Activated T-helper 2 cell treated with anti-CD3 and anti-CD28 coated beads, Interferon-gamma antibody, Interleukin-2, Interleukin-4, amounts not matched to agents 10 μg/mL and 5 μg/mL and 100 μg/mL, durations not matched to agents 14 hours and 24 hours and 36 hours (primary cell): ENCODE measurements at regions not wholly inside any gene's neighbourhood (a gene's known extent, or its start where the extent isn't known, plus 50 kb on each side); places are given as distances from the start of the nearest gene placed in this dataset.

Experiments used
- DNase-seq: peaks from one replicate; pipeline ENCODE4 v3.0.0; 2021; ENCODE audit warnings: low spot score
- H3K27ac Mint-ChIP-seq: one replicate; pipeline ENCODE4 v1.8.0; 2021; ENCODE audit warnings: mixed read lengths
- H3K27me3 Mint-ChIP-seq: one replicate; pipeline ENCODE4 v1.8.0; 2021; ENCODE audit warnings: low read depth, mixed read lengths
- H3K36me3 Mint-ChIP-seq: one replicate; pipeline ENCODE4 v1.8.0; 2021; ENCODE audit warnings: low read depth, mixed read lengths
- H3K4me1 Mint-ChIP-seq: one replicate; pipeline ENCODE4 v1.8.0; 2021; ENCODE audit warnings: low read depth, mixed read lengths
- H3K4me3 Mint-ChIP-seq: one replicate; pipeline ENCODE4 v1.8.0; 2021; ENCODE audit warnings: low read depth, mild to moderate bottlenecking, moderate library complexity, mixed read lengths
- H3K9me3 Mint-ChIP-seq: one replicate; pipeline ENCODE4 v1.8.0; 2021; ENCODE audit warnings: mixed read lengths
- intact Hi-C: fragments of 100-400 bp; cut with micrococcal nuclease; formaldehyde crosslinking; loops from one replicate; pipeline ENCODE4 v1.15.1; 2023

GRCh38 chr9:71582347-71582746 is 186.0 kb downstream of the CEMIP2 start:
- Mint-ChIP-seq H3K4me1 (no peaks in the 10 kb centered on the region), H3K9me3 (no peaks in the 10 kb centered on the region), H3K27ac (no peak overlapping the region), H3K4me3 (no peak overlapping the region), H3K27me3 (peaks cover 2% of the 10 kb centered on the region), H3K36me3 (no peaks in the 10 kb centered on the region)
- intact Hi-C loops = no loop called here
- no peak for DNase-seq

DNA sequence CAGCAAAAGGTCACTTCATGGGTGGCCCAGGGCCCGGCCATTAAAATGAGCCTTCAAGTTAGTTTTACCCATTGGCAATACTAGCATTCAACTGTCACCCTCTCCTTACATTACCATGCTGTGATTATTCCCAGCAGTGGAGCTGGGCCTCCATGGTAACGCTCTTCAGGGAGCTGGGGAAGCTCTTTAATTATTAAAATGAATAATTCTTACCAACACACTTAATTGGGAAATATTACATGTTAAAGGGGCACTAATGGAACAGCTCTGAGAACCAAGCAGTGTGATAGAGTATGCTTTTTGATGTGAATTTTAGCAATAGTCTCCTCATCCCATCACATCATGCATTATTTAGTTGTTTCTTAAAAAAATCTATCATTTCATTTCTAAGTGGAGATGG is 187.2 kb downstream of the CEMIP2 start:
- no peak overlapping the region for H3K4me3 Mint-ChIP-seq
- no peaks in the 10 kb centered on the region for H3K36me3 Mint-ChIP-seq
- peaks cover 2% of the 10 kb centered on the region for H3K27me3 Mint-ChIP-seq
- H3K4me1 Mint-ChIP-seq = no peaks in the 10 kb centered on the region
- no peaks in the 10 kb centered on the region for H3K9me3 Mint-ChIP-seq
- no peak for DNase-seq
- no peak overlapping the region for H3K27ac Mint-ChIP-seq
- intact Hi-C loops = no loop called here

- H3K36me3 Mint-ChIP-seq = no peaks in the 10 kb centered on the region
Measured at GRCh38 chr9:71571186-71571585, 197.1 kb downstream of the CEMIP2 start.

GRCh38 chr9:71567890-71568289 is 200.4 kb downstream of the CEMIP2 start:
- H3K4me1 Mint-ChIP-seq = no peaks in the 10 kb centered on the region
- H3K4me3 Mint-ChIP-seq = no peak overlapping the region
- H3K36me3 Mint-ChIP-seq = no peaks in the 10 kb centered on the region
- H3K27ac Mint-ChIP-seq = no peak overlapping the region
- intact Hi-C loops = no loop called here
- no peaks in the 10 kb centered on the region for H3K9me3 Mint-ChIP-seq
- peaks cover 8% of the 10 kb centered on the region for H3K27me3 Mint-ChIP-seq
- DNase-seq = no peak

More at GRCh38 chr9:71571186-71571585, 197.1 kb downstream of the CEMIP2 start:
- no peak for DNase-seq
- no peak overlapping the region for H3K27ac Mint-ChIP-seq
- no peaks in the 10 kb centered on the region for H3K9me3 Mint-ChIP-seq
- intact Hi-C loops = no loop called here
- H3K27me3 Mint-ChIP-seq = peaks cover 17% of the 10 kb centered on the region
- no peaks in the 10 kb centered on the region for H3K4me1 Mint-ChIP-seq
- no peak overlapping the region for H3K4me3 Mint-ChIP-seq

GRCh38 chr9:71562140-71562539 is 206.2 kb downstream of the CEMIP2 start:
- intact Hi-C loops = no loop called here
- H3K27ac Mint-ChIP-seq = no peak overlapping the region
- H3K9me3 Mint-ChIP-seq = no peaks in the 10 kb centered on the region
- H3K4me3 Mint-ChIP-seq = no peak overlapping the region
- no peaks in the 10 kb centered on the region for H3K36me3 Mint-ChIP-seq
- peaks cover 4% of the 10 kb centered on the region for H3K27me3 Mint-ChIP-seq
- H3K4me1 Mint-ChIP-seq = no peaks in the 10 kb centered on the region
- DNase-seq = no peak

DNA sequence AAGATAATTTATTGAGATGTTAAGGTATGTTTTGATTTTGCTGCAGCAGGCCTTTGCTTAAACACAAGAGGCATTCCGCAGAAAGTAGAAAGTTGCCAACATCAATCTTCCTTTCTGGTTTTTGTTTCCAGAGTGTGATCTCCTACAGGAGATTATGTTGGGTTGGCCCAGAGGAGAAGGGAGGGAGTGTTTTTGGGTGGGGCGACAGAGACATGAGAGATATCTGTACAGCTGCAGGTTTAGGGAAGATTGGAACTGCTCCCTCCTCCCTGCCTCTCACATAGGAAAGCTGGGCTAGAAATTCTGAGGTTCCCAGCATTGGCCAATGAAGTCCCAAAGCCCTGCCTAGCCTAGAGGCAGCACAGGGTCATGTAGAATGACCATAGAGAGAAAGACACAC is 211.0 kb downstream of the CEMIP2 start:
- Mint-ChIP-seq H3K4me1 (no peaks in the 10 kb centered on the region), H3K27me3 (peaks cover 5% of the 10 kb centered on the region), H3K36me3 (no peaks in the 10 kb centered on the region), H3K4me3 (no peak overlapping the region), H3K9me3 (no peaks in the 10 kb centered on the region), H3K27ac (no peak overlapping the region)
- intact Hi-C loops = no loop called here
- no peak for DNase-seq

- Mint-ChIP-seq H3K4me3 (no peak overlapping the region), H3K27ac (no peak overlapping the region)
- intact Hi-C loops = no loop called here
Measured at GRCh38 chr9:71552480-71552879, 215.8 kb downstream of the CEMIP2 start.

DNA sequence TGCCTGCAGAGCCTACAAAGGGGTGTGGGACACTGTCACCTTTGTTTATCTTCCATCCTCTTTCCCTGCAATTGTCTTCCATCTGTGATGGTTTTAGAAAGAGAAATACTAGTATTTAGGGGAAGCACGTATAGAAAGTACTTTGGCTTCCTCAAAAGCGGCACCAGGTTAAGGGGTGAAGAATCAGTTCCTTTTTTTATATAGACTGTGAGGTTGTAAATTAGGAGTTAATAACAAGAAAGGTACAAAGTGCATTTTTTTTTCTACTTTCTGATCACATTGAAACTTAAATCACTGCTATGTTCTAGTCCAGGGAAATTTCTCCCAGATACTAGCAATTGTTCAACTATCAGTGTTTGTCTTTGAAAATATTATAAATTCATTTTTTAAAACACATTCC is 219.3 kb downstream of the CEMIP2 start:
- Mint-ChIP-seq H3K9me3 (no peaks in the 10 kb centered on the region), H3K4me1 (no peaks in the 10 kb centered on the region), H3K4me3 (no peak overlapping the region), H3K27me3 (peaks cover 31% of the 10 kb centered on the region), H3K36me3 (no peaks in the 10 kb centered on the region), H3K27ac (no peak overlapping the region)
- intact Hi-C loops = no loop called here
- DNase-seq = no peak

More at GRCh38 chr9:71552480-71552879, 215.8 kb downstream of the CEMIP2 start:
- Mint-ChIP-seq H3K36me3 (no peaks in the 10 kb centered on the region), H3K9me3 (no peaks in the 10 kb centered on the region), H3K4me1 (no peaks in the 10 kb centered on the region), H3K27me3 (peaks cover 29% of the 10 kb centered on the region)
- DNase-seq = no peak

DNA sequence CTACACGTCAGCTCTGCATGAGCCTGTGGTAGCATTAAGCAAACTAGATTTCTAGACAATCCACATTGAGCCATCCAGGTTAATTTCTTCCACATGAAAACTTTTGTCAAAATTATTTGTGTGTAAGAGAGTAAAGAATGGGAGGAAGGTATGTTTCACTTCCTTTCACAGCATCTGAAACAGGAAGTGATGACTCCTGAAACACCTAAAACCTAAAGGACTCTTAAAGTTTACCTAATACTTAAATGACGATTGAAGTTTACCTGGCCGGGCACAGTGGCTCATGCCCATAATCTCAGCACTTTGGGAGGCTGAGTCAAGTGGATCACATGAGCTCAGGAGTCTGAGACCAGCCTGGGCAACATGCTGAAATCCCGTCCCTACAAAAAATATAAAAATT is 223.8 kb downstream of the CEMIP2 start:
- Mint-ChIP-seq H3K36me3 (no peaks in the 10 kb centered on the region), H3K27me3 (peaks cover 16% of the 10 kb centered on the region), H3K4me3 (no peak overlapping the region), H3K27ac (no peak overlapping the region), H3K4me1 (no peaks in the 10 kb centered on the region), H3K9me3 (no peaks in the 10 kb centered on the region)
- no peak for DNase-seq
- intact Hi-C loops = no loop called here

GRCh38 chr9:71541436-71541835 is 226.9 kb downstream of the CEMIP2 start:
- no peaks in the 10 kb centered on the region for H3K9me3 Mint-ChIP-seq
- no peak overlapping the region for H3K4me3 Mint-ChIP-seq
- DNase-seq = no peak
- no peak overlapping the region for H3K27ac Mint-ChIP-seq
- no peaks in the 10 kb centered on the region for H3K4me1 Mint-ChIP-seq
- peaks cover 3% of the 10 kb centered on the region for H3K27me3 Mint-ChIP-seq
- intact Hi-C loops = no loop called here
- H3K36me3 Mint-ChIP-seq = no peaks in the 10 kb centered on the region

DNA sequence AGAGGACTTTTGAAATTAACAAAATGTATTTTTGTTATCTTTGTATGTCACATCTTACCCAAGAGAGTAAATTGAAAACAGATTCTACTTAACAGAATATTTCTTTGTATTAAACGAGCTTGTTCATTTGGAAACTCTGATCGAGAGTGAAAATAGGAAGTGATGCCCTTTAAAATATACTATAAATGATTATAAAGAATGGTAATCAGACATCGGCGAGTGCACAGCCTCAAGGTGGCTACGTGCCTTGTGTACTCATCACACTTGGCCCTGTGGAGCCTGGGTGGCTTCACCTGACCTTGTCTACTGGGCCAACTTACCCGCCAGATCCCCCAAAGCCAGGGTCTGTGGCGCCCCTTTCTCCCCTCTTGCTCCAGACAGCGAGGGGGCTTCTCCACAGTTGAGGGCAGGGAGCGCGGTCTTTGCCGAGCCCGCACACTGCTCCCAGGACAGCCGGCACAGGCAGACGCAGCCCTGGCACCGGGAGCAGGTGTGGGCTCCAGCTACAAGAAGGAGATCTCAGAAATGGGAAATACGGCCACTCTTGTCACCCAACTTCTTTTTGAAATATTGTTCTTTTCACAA is 243.2 kb downstream of the CEMIP2 start:
- intact Hi-C loops = no loop called here
- no peaks in the 10 kb centered on the region for H3K4me1 Mint-ChIP-seq
- H3K27me3 Mint-ChIP-seq = no peaks in the 10 kb centered on the region
- no peak for DNase-seq
- no peak overlapping the region for H3K4me3 Mint-ChIP-seq
- H3K36me3 Mint-ChIP-seq = no peaks in the 10 kb centered on the region
- H3K9me3 Mint-ChIP-seq = no peaks in the 10 kb centered on the region
- H3K27ac Mint-ChIP-seq = no peak overlapping the region

DNA sequence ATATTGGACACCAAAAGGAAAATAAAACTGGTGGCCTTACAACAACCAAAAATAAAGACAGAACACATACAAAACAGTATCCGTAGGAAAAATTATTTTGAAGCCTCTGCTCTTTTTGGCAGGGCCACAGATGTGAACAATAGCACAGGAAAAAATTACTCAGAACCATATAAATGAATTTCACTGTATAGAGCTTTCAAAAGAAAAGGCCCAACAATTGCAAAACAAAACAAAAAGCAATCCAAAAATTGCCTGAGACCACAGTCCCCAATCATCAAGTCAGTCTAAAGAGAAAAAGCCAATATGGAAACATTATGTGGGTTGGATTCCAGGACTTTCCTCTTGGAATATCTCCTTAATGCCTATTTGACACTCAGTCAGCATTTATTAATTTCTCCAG is 243.8 kb downstream of the CEMIP2 start:
- Mint-ChIP-seq H3K27ac (no peak overlapping the region), H3K36me3 (no peaks in the 10 kb centered on the region), H3K4me1 (no peaks in the 10 kb centered on the region), H3K9me3 (no peaks in the 10 kb centered on the region), H3K27me3 (peaks cover 3% of the 10 kb centered on the region), H3K4me3 (no peak overlapping the region)
- intact Hi-C loops = no loop called here
- no peak for DNase-seq

- H3K4me3 Mint-ChIP-seq = no peak overlapping the region
- no peaks in the 10 kb centered on the region for H3K4me1 Mint-ChIP-seq
- H3K27me3 Mint-ChIP-seq = peaks cover 3% of the 10 kb centered on the region
- no peaks in the 10 kb centered on the region for H3K9me3 Mint-ChIP-seq
- no peaks in the 10 kb centered on the region for H3K36me3 Mint-ChIP-seq
- intact Hi-C loops = no loop called here
- H3K27ac Mint-ChIP-seq = no peak overlapping the region
- no peak for DNase-seq
Measured at GRCh38 chr9:71521132-71521531, 247.2 kb downstream of the CEMIP2 start.

GRCh38 chr9:71519098-71519696 is 249.1 kb downstream of the CEMIP2 start:
- Mint-ChIP-seq H3K36me3 (no peaks in the 10 kb centered on the region), H3K27ac (no peak overlapping the region), H3K4me1 (no peaks in the 10 kb centered on the region), H3K9me3 (no peaks in the 10 kb centered on the region), H3K27me3 (peaks cover 3% of the 10 kb centered on the region), H3K4me3 (no peak overlapping the region)
- no peak for DNase-seq
- intact Hi-C loops = no loop called here
